ENCODE measurements at regions not wholly inside any gene's neighbourhood (a gene's known extent, or its start where the extent isn't known, plus 50 kb on each side); places are given as distances from the start of the nearest gene placed in this dataset.

DNA sequence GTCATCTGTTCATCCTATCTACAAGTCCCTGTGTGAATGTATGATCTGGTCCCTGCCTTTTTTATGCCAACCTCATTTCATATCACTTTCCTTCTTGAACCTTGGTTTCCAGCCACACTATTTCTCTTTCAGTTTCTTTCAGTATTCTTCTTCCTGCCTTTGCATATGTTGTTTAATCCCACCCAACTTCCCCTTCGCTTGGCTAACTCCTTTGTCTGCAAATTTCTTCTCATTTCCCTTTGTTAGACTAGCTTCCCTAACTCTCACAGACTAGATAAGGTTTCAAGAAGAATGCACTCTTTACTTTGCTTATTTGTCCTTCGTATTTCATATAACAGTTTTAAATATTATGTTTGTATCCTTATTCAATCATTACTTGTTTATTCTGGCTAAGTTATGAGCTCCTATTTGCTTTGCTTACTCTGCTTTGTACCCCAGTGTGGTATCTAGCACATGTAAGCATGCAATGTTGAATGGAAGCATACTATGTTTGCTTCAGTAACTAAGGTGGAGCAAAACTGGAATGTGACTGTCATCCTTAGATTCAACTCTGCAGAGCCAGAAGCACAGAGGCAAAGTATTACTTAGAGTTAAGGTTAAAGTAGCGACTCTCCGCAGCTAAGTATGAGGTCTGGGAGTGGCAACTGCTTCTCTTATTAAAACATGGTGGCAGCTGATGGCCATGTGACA, 681.3 kb downstream of the CPS1 start:
- DNase-seq (ENCODE audit: low spot score), result no peak

DNA sequence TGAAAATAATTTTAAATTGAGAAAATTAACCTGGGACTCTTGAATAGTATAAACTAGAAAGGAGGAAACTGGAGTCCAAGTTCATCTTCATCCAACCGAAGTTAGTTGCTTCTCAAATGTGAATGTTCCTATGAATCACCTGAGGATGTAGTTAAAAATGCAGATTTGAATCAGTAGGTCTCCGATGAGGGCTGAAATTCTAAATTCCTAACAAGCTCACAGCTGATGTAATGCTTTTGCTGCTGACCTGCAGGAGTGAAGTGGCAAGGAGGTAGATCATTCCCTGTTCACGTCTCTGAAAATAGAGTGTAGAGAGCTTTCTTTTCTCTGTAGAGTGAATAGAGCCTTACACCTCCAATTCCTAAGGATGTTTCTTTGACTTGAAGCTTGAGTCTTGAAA, 685.5 kb downstream of the CPS1 start:
- peak; percentile 8 for DNase-seq (ENCODE audit: low spot score)

DNA sequence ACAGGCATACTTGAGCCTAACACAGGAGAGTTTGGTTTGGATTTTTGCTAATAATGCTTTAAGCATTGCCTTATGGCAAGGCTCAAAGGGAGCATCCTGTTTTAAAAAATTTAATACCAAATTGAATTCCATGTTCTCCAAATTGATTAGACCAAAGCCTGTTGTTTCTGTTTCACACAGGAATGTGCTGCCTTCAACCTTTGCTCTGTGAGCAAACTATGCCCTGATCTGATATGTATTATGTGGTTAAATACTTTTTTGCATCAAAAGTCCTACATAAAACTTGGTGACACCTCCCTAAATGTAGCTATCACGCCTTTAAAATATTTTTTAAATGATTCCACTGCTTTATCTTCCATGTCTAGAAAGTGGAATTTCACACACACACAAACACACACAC, 691.4 kb downstream of the CPS1 start:
- no peak for DNase-seq (ENCODE audit: low spot score)

DNA sequence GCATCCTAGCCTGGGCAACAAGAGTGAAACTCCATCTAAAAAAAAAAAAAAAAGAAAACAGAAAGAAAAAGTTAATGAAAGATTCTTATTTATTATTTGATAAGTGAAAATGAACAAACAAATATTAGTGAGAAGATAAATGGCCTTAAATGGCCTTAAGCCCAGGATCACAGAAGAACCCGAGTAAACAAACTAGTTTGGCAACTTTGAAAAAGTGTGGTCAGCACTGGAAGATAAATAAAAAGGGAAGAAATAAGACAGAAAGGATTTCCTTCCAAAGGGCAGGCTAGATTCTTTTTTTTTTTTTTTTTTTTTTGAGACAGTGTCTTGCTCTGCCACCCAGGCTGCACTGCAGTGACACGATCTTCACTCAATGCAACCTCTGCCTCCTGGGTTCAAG, 692.4 kb downstream of the CPS1 start:
- no peak for DNase-seq (ENCODE audit: low spot score)

DNA sequence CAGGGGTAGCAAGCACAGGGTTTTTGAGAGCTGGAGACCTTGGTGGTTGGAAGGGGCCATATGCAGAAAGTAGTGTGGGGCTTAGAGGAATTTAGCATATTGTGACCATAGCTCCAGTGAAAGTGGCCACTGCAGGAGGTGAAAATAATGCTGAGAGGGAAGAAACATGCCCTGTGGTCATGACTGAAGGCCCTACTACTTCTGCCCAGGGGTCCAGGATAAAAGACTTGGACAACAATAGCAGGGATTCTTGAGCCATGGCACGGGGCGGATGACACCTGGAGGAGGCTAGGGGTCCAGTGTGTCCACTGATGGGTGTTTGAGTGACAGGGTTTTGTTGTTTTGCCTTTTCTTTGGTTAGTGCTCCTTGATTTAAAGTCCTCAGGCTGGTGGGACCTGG, 694.6 kb downstream of the CPS1 start:
- no peak for DNase-seq (ENCODE audit: low spot score)

DNA sequence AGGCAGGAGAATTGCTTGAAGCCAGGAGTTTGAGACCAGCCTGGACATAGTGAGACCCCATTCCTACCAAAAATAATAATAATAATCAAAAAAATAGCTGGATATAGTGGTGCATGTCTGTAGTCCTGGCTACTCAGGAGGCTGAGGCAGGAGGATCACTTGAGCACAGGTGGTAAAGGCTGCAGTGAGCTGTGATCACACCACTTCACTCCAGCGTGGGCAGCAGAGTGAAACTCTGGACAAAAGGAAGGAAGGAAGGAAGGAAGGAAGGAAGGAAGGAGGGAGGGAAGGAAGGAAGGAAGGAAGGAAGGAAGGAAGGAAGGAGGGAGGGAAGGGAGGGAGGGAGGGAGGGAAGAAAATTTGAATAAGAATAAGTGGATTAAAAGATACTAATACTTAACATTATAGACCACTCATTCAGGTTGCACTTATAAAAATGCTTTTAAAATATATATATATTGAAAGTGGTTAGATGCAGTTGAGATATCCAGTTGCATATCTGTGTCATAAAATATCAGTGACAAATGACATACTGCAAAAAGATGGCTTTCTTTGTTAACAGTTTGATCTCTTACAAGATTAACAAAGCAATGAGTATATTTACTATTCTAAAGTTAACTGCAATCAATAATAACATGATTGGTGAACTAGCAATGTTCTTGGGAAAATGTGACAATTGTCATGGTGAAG, 702.4 kb downstream of the CPS1 start:
- DNase-seq (ENCODE audit: low spot score), result no peak

DNA sequence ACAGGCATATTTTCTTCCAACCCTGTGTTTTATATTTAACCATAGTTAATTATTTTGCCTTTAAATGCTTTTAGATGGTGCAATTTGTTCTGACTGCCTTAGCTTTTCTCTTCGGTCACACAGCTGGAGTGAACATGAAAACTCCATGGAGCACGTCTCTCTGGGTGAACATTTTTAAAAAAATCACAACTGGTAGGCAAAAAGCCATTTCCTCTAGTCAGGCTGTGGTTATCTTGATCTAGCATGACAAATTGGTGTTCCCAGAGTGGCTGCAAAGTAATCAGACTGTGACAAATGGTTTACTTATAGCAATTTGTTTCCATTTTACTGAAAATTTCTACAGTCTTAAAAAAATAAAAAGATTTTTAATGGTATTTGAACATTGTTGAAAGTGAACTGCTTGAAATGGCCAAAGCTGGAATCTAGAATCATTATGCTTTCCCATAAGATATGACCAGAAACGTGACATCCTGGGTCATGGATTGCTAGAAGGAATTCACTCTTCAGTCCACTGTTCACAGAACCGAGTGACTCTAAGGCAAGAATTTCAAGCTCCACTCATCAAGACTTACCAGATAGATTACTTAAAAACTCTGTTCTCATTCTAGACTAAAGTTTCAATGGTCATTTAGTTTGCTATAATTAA, 703.6 kb downstream of the CPS1 start:
- DNase-seq (ENCODE audit: low spot score), result peak; percentile 12

DNA sequence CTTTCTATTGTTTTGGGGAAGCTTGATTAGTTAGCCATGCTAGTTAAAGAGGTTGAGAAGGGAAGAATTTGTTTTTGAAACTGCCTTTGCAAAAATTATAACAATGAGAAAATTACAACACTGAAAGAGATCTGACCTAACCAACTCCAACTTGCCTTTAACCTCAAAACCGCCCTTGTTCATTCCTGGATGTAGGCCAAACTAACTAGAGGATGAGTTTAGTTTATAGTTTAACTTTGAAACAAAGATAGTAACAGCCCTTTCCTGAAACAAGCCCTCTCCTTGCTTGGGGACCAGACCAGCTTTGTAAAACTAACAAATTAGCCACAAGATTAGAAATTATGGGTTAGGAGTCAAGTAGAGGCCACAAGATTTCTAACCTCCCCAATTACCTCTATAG, 713.9 kb downstream of the CPS1 start:
- DNase-seq (ENCODE audit: low spot score), result peak; percentile 50

DNA sequence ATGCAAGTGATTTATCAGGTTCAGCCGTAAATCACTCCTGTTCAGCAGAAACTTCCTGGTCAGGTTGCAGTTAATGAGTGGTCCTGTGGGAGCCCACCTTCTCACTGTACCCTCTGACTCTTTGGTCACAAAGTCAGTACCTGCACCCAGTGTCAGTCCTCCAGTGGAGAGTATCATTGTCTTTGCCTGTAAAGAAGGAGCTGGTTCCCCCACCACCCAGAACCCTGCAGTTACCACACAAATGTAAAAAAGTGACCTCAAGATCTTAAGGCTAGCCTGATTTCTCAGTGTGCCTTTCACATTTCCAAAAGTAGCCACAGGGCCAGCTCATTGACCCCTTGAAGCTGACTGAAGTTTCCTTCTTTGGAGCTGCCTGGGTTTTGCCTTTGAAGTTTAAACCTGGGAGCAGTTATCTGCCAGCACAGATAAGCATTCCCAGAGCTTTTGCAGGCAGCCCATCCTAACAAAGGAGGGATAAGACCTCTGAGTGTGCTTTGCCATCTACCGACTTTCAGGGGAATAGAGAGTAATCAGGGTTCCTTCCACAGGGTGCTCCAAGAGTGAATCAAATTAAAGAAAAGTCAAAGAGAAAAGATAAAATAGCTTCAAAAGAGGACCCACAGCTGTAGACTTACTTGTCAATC, 725.2 kb downstream of the CPS1 start:
- DNase-seq (ENCODE audit: low spot score), result no peak

DNA sequence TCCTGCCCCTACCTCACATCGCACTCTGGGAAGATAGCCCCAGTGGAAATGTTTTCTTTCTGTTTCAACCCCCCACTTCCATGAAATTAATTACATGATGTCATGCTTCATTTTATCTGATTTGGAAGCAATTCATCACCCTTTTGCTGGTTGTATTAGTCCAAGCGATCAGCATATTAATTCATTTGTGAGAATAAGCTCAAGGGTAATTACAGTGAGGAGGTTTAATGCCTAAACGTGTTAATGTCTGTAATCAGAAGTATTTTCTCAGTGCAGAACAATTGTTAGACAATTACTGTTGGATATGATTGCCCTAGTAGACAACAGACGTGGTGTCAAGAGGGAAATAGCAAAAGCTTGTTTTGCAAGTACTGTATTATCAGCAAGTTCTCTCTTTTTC, 746.3 kb downstream of the CPS1 start:
- no peak for DNase-seq (ENCODE audit: low spot score)

DNA sequence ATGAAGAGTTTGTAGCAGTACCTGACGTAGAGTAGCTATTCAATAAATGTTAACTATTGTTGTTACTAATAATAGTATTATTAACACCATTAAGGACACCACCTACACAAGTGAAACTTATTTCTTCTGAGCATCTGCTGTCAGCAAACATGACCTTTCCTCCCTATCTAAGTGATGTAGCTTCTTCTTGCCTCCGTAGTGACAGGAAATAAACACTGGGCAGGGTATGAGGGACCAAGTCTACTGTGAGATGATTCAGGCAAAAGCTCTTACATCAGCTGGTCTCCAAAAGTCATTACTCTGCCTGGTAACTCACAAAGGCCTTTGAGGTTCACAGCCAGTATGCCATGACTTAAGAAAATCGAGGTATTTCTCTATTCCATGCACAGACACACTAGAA, 750.5 kb downstream of the CPS1 start:
- DNase-seq (ENCODE audit: low spot score), result no peak

Measured in kidney tubule cell (primary cell).